DND-41 (cell line): ENCODE measurements at regions not wholly inside any gene's neighbourhood (a gene's known extent, or its start where the extent isn't known, plus 50 kb on each side); places are given as distances from the start of the nearest gene placed in this dataset.

Source experiments
- CTCF ChIP-seq: IDR thresholded peaks from 2 replicates; pipeline ENCODE4 v1.5.1; 2012; ENCODE audit warnings: borderline replicate concordance, low read length, moderate library complexity, mild to moderate bottlenecking; ENCODE audit not compliant: poor library complexity, severe bottlenecking; ENCODE audit errors: extremely low read depth
- EZH2 ChIP-seq: IDR thresholded peaks from 3 replicates; pipeline ENCODE4 v1.6.1; 2012; ENCODE audit warnings: borderline replicate concordance, low read depth, mild to moderate bottlenecking, moderate library complexity, low read length, inconsistent platforms; ENCODE audit not compliant: severe bottlenecking

DNA sequence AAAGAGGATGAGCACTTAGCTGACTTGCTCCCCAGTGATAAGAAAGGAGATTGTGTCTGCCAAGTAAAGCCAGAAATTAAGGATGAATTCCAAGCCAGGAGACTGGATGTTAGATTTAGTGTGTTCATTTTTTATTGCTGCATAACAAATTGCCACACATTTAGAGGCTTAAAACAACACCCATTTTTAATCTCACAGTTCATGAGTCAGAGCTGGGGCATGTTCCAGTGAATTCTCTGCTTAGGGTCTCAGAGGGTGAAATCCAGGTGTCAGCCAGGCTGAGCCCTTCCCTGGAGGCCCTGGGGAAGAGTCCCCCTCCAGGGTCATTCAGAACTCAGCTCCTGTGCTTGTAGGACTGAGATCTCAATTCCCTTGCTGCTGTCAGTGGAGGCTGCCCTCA lies 352.8 kb downstream of the BUD13 start:
- TF ChIP-seq CTCF: no peak
- TF ChIP-seq EZH2: no peak
